ENCODE measurements at regions not wholly inside any gene's neighbourhood (a gene's known extent, or its start where the extent isn't known, plus 50 kb on each side); places are given as distances from the start of the nearest gene placed in this dataset.

- TF ChIP-seq CTCF (IDR thresholded peaks at IDR 0.05; ENCODE audit: control extremely low read depth in 1 of 3, insufficient read depth in 1 of 3, low read depth in 1 of 3, low read length in 3 of 3) (no peak), ZNF274 (IDR thresholded peaks at IDR 0.05; ENCODE audit: borderline replicate concordance, extremely low read depth, low read length) (no peak), MAX (IDR thresholded peaks at IDR 0.05) (no peak)
These were observed 587.4 kb upstream of the KCNMB2 start for GRCh38 chr3:177948716-177949425.
